Kidney tubule cell (primary cell): ENCODE measurements at regions not wholly inside any gene's neighbourhood (a gene's known extent, or its start where the extent isn't known, plus 50 kb on each side); places are given as distances from the start of the nearest gene placed in this dataset.

Source experiments
- DNase-seq: peaks from one replicate; pipeline ENCODE4 v3.0.0-alpha.2; 2018; ENCODE audit warnings: low spot score

DNA sequence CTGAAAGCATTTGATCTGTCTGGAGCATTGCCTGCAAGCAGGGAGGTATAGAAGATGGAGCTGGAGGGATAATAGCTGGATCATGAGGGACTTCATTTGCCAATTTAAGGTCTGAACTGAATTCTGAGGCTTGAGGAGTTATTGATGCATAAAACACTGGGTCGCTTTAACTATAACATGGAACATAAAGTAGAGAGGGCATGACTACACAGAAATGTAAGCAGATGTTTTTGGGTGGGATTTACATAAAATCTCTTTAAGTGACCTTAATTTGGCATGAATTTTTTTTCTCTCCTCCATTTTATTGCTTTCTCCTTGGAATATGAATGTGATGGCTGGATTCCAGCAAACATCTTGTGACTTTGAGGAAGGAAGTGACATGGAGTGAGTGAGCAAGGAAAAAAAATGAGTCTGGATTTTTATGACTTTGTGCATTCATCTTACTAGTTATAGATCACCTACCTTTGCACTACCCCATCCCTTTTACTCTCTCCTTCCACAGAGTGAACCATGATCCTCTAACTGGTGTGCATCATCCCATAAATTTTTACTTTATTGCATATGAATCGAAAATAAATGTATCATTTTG, 356.0 kb downstream of the DUSP6 start:
- DNase-seq: no peak

GRCh38 chr12:88994971-88995370, 357.3 kb downstream of the DUSP6 start:
- no peak for DNase-seq

GRCh38 chr12:88994537-88994936, 357.8 kb downstream of the DUSP6 start:
- no peak for DNase-seq

DNA sequence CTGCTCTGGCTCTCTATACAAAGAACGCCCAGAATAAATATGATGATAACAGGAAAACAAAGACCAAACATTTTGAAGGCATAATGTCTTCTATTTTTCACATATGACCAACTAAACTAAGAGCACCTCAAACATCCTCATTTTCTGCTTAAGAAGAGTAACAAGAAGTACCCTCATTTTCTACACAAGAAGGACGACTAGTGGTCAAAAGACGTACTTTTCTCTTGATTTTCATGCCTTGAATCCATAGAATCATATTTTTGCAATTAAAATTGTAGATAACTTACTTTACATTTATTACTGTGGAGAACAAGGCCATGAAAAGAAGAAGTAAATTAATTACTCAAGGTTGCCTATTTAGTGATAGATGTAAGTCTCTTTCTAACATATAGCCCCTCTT, 358.6 kb downstream of the DUSP6 start:
- peak; percentile 70 for DNase-seq

DNA sequence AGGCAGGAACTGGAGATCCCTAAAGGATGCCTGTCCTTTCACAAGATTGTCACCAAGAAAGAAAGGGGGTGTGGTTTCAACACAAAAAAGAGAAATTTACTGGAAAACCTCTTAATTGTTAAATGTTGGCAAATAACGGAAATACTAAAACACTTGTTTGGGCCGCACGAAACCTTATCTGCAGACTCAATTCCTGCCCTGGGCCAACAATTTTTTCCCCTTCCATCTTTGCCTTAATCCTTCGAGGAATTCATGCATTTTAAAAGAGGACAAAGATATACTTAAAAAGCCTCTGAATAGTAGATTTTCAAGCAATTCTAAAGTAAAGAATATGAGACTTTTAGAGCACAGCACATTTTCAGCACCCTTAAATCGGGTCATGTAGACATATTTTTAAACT, 366.2 kb downstream of the DUSP6 start:
- no peak for DNase-seq

DNA sequence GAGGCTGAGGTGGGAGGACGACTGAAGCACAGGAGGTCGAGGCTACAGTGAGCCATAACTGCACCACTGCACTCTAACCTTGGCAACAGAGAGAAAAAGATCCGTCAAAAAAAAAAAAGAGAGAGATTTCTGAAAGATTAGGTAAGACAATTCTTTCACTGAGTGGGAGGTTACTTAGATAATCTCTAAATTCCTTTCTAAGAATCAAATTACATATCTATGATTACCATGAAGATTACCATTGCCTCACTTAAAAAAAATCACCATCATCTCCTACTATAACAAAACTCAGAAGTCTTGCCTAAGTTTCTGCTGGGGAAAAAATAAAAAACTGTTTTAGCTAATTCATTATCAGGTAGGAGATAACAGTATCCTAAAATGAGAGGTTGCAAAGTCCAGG, 366.7 kb downstream of the DUSP6 start:
- no peak for DNase-seq

GRCh38 chr12:88985011-88985410, 367.3 kb downstream of the DUSP6 start:
- DNase-seq: peak; percentile 64

- DNase-seq: no peak
Measured at GRCh38 chr12:88982694-88983093, 369.6 kb downstream of the DUSP6 start.

- no peak for DNase-seq
Measured at GRCh38 chr12:88977115-88977514, 375.2 kb downstream of the DUSP6 start.

DNA sequence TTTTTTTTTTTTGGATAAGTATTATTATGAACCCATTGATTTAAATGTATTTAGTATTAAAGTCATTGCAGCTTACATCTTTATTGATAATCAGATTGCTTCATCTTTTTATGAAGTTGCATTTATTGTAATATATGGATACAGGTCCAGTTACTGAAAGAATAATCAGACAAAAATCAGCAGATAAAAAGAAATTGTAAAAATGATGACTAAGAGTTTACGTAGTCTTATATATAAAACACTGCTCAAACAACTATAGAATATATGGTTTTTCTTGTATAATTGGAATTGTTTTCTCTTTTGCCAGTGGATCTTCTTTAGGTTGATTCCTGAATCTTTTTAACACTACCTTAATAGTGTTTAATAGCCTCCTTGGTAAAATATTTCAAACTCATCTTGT, 378.3 kb downstream of the DUSP6 start:
- DNase-seq: no peak

- DNase-seq: no peak
Measured at GRCh38 chr12:88970740-88971139, 381.6 kb downstream of the DUSP6 start.

DNA sequence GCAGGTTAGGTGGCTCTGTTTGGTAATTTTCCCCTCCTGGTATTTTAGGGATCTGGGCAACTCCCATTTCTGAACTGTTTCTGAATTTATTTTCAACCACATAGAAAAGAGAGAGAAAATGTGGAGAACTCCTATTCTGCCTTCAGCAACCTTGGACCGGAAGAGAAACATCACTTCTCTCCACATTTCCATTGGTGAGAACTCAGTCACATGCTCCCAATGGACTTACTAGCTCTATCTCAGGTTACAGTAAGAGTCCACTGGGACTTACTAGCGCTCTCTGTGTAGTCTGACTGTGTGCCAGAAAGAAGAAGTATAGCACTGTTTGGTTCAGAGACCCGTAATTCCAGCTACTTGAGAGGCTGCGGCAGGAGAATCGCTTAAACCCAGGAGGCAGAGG, 383.2 kb downstream of the DUSP6 start:
- no peak for DNase-seq

GRCh38 chr12:88960213-88960878, 380.1 kb upstream of the KITLG start:
- peak; percentile 58 for DNase-seq

DNA sequence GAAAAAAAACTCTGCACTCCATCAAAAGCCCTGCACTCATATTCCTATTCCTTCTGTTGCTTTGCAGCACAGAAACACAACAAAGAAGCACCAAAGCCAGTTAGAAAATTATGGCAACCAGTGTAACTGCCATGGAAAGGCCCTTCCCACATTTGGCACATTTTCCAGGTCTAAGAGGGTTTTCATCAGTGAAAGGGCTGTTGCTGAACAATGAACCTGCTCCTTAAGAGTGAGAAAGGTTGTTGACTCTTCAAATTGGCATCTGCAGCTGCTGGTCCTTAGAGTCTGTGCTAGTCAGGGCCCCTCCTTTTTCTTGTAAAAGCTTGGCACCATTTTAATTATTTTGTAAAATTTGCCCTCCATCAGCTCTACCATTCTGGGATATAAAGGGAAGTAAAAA, 378.7 kb upstream of the KITLG start:
- no peak for DNase-seq

- DNase-seq: no peak
Measured at GRCh38 chr12:88958153-88958552, 377.9 kb upstream of the KITLG start.

GRCh38 chr12:88957358-88957757, 377.1 kb upstream of the KITLG start:
- DNase-seq: peak; percentile 71

GRCh38 chr12:88955531-88955930, 375.3 kb upstream of the KITLG start:
- DNase-seq: peak; percentile 85

DNA sequence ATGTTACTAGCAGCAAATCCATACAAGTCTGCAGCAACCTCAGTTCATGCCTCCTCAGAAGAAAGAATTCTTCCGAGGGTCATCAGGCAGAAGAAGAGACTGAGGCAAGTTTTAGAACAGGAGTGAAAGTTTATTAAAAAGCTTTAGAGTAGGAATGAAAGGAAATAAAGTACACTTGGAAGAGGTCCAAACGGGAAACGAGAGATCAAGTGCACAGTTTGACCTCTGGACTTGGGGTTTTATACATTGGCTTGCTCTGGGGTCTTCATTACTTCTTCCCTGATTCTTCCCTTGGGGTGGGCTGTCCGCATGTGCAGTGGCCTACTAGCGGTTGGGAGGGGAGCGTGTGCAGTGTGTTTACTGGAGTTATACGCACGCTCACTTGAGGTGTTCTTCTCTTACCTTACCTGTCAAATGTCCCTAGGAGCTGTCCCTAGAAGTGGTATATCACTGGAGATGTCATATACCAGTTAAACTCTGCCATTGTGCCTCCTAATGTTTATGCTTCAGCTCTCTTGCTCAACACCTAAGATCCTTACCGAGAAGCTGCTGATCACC, 372.8 kb upstream of the KITLG start:
- DNase-seq: no peak

DNA sequence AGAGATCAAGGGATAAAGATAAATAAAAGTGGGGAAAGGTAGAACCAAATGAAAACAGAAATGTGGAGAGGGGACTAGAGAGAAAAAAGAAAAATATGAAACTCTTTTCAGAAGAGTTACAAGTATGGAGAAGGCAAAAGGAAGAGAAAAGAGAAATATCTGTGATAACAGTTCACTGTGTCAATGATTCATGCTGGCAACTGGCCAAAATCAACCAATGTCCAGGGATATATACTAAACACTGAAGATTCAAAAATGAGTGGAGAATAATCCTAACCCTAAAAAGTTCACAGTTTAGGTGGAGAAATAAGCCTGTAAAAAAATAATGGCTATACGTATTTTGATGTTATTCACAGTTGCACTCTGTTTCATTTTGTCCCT, 372.3 kb upstream of the KITLG start:
- DNase-seq: peak; percentile 76

DNA sequence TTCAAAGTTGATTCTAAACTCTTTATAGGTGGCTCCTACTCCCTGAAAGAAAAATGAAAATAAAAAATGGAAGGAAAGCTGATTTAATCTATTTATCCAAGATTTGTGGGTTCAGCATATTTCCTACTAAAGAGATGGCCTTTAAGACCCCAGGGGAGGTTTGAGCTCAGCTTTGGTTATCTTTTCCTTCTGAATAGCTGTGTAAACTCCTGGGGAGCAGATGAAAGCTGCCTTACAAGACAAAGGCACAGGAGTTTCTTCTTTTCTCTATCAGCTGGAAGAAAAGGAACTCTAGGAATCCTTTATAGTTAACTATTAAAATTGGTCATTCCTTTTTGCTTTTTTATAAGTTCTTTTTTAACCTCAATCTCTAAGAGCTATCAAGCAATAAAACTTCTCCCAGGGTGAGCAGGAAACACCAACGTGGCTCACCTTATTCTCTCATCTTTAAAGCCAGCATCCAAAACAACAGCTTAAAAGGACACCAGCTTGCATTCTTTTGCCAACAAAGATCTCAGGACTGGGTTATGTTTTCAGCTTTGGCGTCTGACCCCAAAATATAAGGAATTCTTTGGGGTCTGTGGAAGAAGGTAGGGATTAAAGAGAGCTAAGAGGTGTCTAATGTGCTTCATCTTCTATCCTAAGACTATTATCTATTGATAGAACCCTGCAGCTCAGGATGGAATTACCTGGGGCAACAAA, 371.7 kb upstream of the KITLG start:
- peak; percentile 34 for DNase-seq

- DNase-seq: no peak
Measured at GRCh38 chr12:88951177-88951576, 370.9 kb upstream of the KITLG start.

DNA sequence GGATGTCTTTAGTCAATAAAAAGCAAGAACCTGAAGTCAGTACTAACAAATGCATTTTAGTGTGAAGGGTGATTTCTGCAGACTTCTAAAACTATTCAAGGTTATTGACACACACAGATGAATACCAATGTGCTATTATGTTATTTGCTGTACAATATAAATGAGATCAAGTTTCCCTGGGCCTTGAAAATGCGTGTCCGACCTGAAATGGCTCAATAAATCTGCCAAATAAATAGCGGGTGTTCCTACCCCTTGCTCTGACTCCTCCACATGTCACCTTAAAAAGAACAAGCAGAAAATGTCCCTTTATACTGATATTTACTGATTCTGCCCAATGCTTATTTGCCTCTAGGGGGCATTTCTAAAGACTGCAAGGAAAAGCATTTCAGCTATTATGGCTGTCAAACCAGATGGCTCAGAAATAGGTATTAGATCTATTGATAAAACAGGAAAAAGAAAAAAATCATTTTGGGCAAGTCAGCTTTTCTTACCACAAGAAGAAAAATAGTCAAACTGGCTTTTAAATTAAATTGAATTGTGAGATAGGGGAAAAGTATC, 367.3 kb upstream of the KITLG start:
- DNase-seq: no peak
